IPS-15b (cell line): ENCODE measurements at regions not wholly inside any gene's neighbourhood (a gene's known extent, or its start where the extent isn't known, plus 50 kb on each side); places are given as distances from the start of the nearest gene placed in this dataset.

Experiments used
- H3K27me3 ChIP-seq: one replicate; pipeline ENCODE4 v1.6.1; 2013; ENCODE audit warnings: low read length; ENCODE audit not compliant: control insufficient read depth, insufficient read depth
- H3K36me3 ChIP-seq: one replicate; pipeline ENCODE4 v1.6.1; 2013; ENCODE audit warnings: low read length; ENCODE audit not compliant: control insufficient read depth, insufficient read depth
- H3K4me1 ChIP-seq: one replicate; pipeline ENCODE4 v1.6.1; 2013; ENCODE audit warnings: mild to moderate bottlenecking, low read length; ENCODE audit not compliant: control insufficient read depth, insufficient read depth
- H3K4me3 ChIP-seq: one replicate; pipeline ENCODE4 v1.5.1; 2013; ENCODE audit warnings: low read depth, low read length
- H3K9ac ChIP-seq: one replicate; pipeline ENCODE4 v1.6.1; 2013; ENCODE audit warnings: low read depth, mild to moderate bottlenecking, low read length
- H3K9me3 ChIP-seq: one replicate; pipeline ENCODE4 v1.6.1; 2013; ENCODE audit warnings: mild to moderate bottlenecking, low read length; ENCODE audit not compliant: control insufficient read depth, insufficient read depth

GRCh38 chr13:74847966-74848365 lies 634.0 kb downstream of the TBC1D4 start:
- Histone ChIP-seq H3K9me3 (no peaks in the 10 kb centered on the region), H3K27me3 (no peaks in the 10 kb centered on the region), H3K4me1 (no peaks in the 10 kb centered on the region), H3K4me3 (no peak overlapping the region), H3K9ac (no peak overlapping the region), H3K36me3 (no peaks in the 10 kb centered on the region)

GRCh38 chr13:74845806-74846205 lies 636.2 kb downstream of the TBC1D4 start:
- Histone ChIP-seq H3K4me3 (no peak overlapping the region), H3K9ac (no peak overlapping the region), H3K27me3 (no peaks in the 10 kb centered on the region), H3K4me1 (no peaks in the 10 kb centered on the region), H3K9me3 (no peaks in the 10 kb centered on the region), H3K36me3 (no peaks in the 10 kb centered on the region)

- no peak overlapping the region for H3K9ac ChIP-seq
- no peaks in the 10 kb centered on the region for H3K27me3 ChIP-seq
- H3K4me1 ChIP-seq = no peaks in the 10 kb centered on the region
- no peak overlapping the region for H3K4me3 ChIP-seq
- no peaks in the 10 kb centered on the region for H3K36me3 ChIP-seq
- no peaks in the 10 kb centered on the region for H3K9me3 ChIP-seq
Observed at GRCh38 chr13:74841651-74842050, 640.3 kb downstream of the TBC1D4 start.

- Histone ChIP-seq H3K4me1 (no peaks in the 10 kb centered on the region), H3K4me3 (no peak overlapping the region), H3K9me3 (no peaks in the 10 kb centered on the region), H3K27me3 (no peaks in the 10 kb centered on the region), H3K36me3 (no peaks in the 10 kb centered on the region), H3K9ac (no peak overlapping the region)
Observed at GRCh38 chr13:74841123-74841522, 640.8 kb downstream of the TBC1D4 start.

- no peak overlapping the region for H3K9ac ChIP-seq
- no peaks in the 10 kb centered on the region for H3K4me1 ChIP-seq
- H3K9me3 ChIP-seq = no peaks in the 10 kb centered on the region
- H3K4me3 ChIP-seq = no peak overlapping the region
- H3K36me3 ChIP-seq = no peaks in the 10 kb centered on the region
- no peaks in the 10 kb centered on the region for H3K27me3 ChIP-seq
Observed at GRCh38 chr13:74839656-74840055, 642.3 kb downstream of the TBC1D4 start.

GRCh38 chr13:74838096-74838495 lies 643.9 kb downstream of the TBC1D4 start:
- H3K27me3 ChIP-seq = no peaks in the 10 kb centered on the region
- H3K4me1 ChIP-seq = no peaks in the 10 kb centered on the region
- no peak overlapping the region for H3K9ac ChIP-seq
- H3K36me3 ChIP-seq = no peaks in the 10 kb centered on the region
- H3K9me3 ChIP-seq = no peaks in the 10 kb centered on the region
- H3K4me3 ChIP-seq = no peak overlapping the region

- Histone ChIP-seq H3K4me1 (no peaks in the 10 kb centered on the region), H3K9ac (no peak overlapping the region), H3K4me3 (no peak overlapping the region), H3K36me3 (no peaks in the 10 kb centered on the region), H3K9me3 (no peaks in the 10 kb centered on the region), H3K27me3 (no peaks in the 10 kb centered on the region)
Observed at GRCh38 chr13:74836628-74837027, 645.3 kb downstream of the TBC1D4 start.

- H3K36me3 ChIP-seq = no peaks in the 10 kb centered on the region
- no peaks in the 10 kb centered on the region for H3K27me3 ChIP-seq
- H3K4me3 ChIP-seq = no peak overlapping the region
- no peaks in the 10 kb centered on the region for H3K4me1 ChIP-seq
- H3K9ac ChIP-seq = no peak overlapping the region
- no peaks in the 10 kb centered on the region for H3K9me3 ChIP-seq
Observed at GRCh38 chr13:74835579-74835978, 646.4 kb downstream of the TBC1D4 start.

- no peaks in the 10 kb centered on the region for H3K9me3 ChIP-seq
- no peaks in the 10 kb centered on the region for H3K27me3 ChIP-seq
- no peaks in the 10 kb centered on the region for H3K4me1 ChIP-seq
- no peak overlapping the region for H3K4me3 ChIP-seq
- no peak overlapping the region for H3K9ac ChIP-seq
- no peaks in the 10 kb centered on the region for H3K36me3 ChIP-seq
Observed at GRCh38 chr13:74825938-74826246, 656.1 kb downstream of the TBC1D4 start.

- Histone ChIP-seq H3K9ac (no peak overlapping the region), H3K4me1 (no peaks in the 10 kb centered on the region), H3K27me3 (no peaks in the 10 kb centered on the region), H3K36me3 (no peaks in the 10 kb centered on the region), H3K9me3 (no peaks in the 10 kb centered on the region), H3K4me3 (no peak overlapping the region)
Observed at GRCh38 chr13:74825152-74825937, 656.6 kb downstream of the TBC1D4 start.

- Histone ChIP-seq H3K9me3 (no peaks in the 10 kb centered on the region), H3K36me3 (no peaks in the 10 kb centered on the region), H3K9ac (no peak overlapping the region), H3K4me3 (no peak overlapping the region), H3K4me1 (no peaks in the 10 kb centered on the region), H3K27me3 (no peaks in the 10 kb centered on the region)
Observed at GRCh38 chr13:74820809-74821208, 661.2 kb downstream of the TBC1D4 start.

- Histone ChIP-seq H3K9ac (no peak overlapping the region), H3K4me3 (no peak overlapping the region), H3K9me3 (no peaks in the 10 kb centered on the region), H3K27me3 (no peaks in the 10 kb centered on the region), H3K36me3 (no peaks in the 10 kb centered on the region), H3K4me1 (no peaks in the 10 kb centered on the region)
Observed at GRCh38 chr13:74819549-74819948, 662.4 kb downstream of the TBC1D4 start.
